ENCODE measurements at regions not wholly inside any gene's neighbourhood (a gene's known extent, or its start where the extent isn't known, plus 50 kb on each side); places are given as distances from the start of the nearest gene placed in this dataset.

- TF ChIP-seq REST (IDR thresholded peaks at IDR 0.05) (no peak), CHD2 (IDR thresholded peaks at IDR 0.05; ENCODE audit: low read length, partially characterized antibody) (no peak), RCOR1 (IDR thresholded peaks at IDR 0.05; ENCODE audit: low read depth, low read length) (no peak), RAD21 (conservative IDR thresholded peaks at IDR 0.05 in 1 of 2, IDR thresholded peaks at IDR 0.05 in 1 of 2) (peak; percentile 61), ESRRA (IDR thresholded peaks at IDR 0.05; ENCODE audit: borderline replicate concordance, low read length) (no peak), FOXS1 (CRISPR knock-in tag; IDR thresholded peaks at IDR 0.05) (no peak), MYC (IDR thresholded peaks at IDR 0.05; ENCODE audit: borderline replicate concordance, low read length) (no peak), SREBF2 (IDR thresholded peaks at IDR 0.05) (no peak)
Measured at GRCh38 chr6:156662025-156662445, 115.1 kb upstream of the ARID1B start (continued).

- DNase-seq (ENCODE audit: low read depth in 1 of 2, low spot score in 1 of 2) (no peak), FAIRE-seq (no peak), ATAC-seq (no peak)
- 90% methylated on average over 2 of the region's 2 CpGs for WGBS (ENCODE audit: missing lambda C conversion rate)
- no peaks in the 10 kb centered on the region for H3K4me1 ChIP-seq
- no peaks in the 10 kb centered on the region for H3K9me3 ChIP-seq
- H3K4me2 ChIP-seq: no peak overlapping the region
- TF ChIP-seq MYC (IDR thresholded peaks at IDR 0.05; ENCODE audit: borderline replicate concordance, low read length) (no peak), HES2 (IDR thresholded peaks at IDR 0.05) (no peak), MAZ (IDR thresholded peaks at IDR 0.05; ENCODE audit: borderline replicate concordance, low read depth, low read length) (no peak), ZC3H11A (IDR thresholded peaks at IDR 0.05) (no peak), ZNF302 (CRISPR knock-in tag; IDR thresholded peaks at IDR 0.05) (no peak), ZFP36 (IDR thresholded peaks at IDR 0.05; ENCODE audit: borderline replicate concordance, partially characterized antibody) (no peak)
- TF ChIP-seq, protein P1, sequence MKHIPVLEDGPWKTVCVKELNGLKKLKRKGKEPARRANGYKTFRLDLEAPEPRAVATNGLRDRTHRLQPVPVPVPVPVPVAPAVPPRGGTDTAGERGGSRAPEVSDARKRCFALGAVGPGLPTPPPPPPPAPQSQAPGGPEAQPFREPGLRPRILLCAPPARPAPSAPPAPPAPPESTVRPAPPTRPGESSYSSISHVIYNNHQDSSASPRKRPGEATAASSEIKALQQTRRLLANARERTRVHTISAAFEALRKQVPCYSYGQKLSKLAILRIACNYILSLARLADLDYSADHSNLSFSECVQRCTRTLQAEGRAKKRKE (CRISPR knock-in tag; IDR thresholded peaks at IDR 0.05; ENCODE audit: low read depth): no peak
- H3K4me3 ChIP-seq: no peak overlapping the region
- POLR2A ChIA-PET: no interaction called here
- H3K27ac ChIP-seq: no peak overlapping the region
- CTCF ChIA-PET: no interaction called here
Measured at GRCh38 chr6:156660389-156660788, 116.8 kb upstream of the ARID1B start.

DNA sequence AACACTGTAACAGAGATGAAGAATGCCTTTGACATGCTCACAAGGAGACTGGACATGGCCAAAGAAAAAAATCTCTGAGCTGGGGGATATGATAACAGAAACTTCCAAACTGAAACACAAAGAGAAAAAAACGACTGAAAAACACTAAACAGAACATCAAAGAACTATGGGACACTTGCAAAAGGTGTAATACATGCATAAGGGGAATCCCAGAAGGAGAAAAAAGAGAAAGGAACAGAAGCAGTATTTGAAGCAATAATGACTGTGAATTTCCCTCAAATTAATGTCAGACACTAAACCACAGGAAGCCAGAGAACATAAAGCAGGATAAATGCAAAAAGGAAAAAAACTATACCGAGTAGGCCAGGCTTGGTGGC lies 117.4 kb upstream of the ARID1B start:
- H3K4me3 ChIP-seq: no peak overlapping the region
- FAIRE-seq (no peak), ATAC-seq (no peak), DNase-seq (ENCODE audit: low read depth in 1 of 2, low spot score in 1 of 2) (no peak)
- H3K4me1 ChIP-seq: no peaks in the 10 kb centered on the region
- no peak overlapping the region for H3K4me2 ChIP-seq
- ChIA-PET POLR2A (no interaction called here), CTCF (no interaction called here)
- no peaks in the 10 kb centered on the region for H3K9me3 ChIP-seq
- H3K27ac ChIP-seq: no peak overlapping the region
- WGBS (ENCODE audit: missing lambda C conversion rate): 41% methylated on average over 2 of the region's 2 CpGs
- TF ChIP-seq, protein P2, sequence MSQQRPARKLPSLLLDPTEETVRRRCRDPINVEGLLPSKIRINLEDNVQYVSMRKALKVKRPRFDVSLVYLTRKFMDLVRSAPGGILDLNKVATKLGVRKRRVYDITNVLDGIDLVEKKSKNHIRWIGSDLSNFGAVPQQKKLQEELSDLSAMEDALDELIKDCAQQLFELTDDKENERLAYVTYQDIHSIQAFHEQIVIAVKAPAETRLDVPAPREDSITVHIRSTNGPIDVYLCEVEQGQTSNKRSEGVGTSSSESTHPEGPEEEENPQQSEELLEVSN (IDR thresholded peaks at IDR 0.05; ENCODE audit: borderline replicate concordance, low read depth): no peak
- TF ChIP-seq HES2 (IDR thresholded peaks at IDR 0.05): no peak
- no peak for TF ChIP-seq CHD2 (IDR thresholded peaks at IDR 0.05; ENCODE audit: low read length, partially characterized antibody)
- TF ChIP-seq RFX5 (IDR thresholded peaks at IDR 0.05): no peak
- TF ChIP-seq HDAC2 (IDR thresholded peaks at IDR 0.05): no peak
- no peak for TF ChIP-seq RARB (CRISPR knock-in tag; IDR thresholded peaks at IDR 0.05)
- no peak for TF ChIP-seq NR3C1 (IDR thresholded peaks at IDR 0.05)
- no peak for TF ChIP-seq RCOR1 (IDR thresholded peaks at IDR 0.05; ENCODE audit: low read depth, low read length)
- TF ChIP-seq, protein P1 (CRISPR knock-in tag; IDR thresholded peaks at IDR 0.05; ENCODE audit: low read depth): no peak
- TF ChIP-seq CEBPB (IDR thresholded peaks at IDR 0.05): no peak
- TF ChIP-seq KDM1A (IDR thresholded peaks at IDR 0.05; ENCODE audit: low read depth): no peak
- TF ChIP-seq MAFK (IDR thresholded peaks at IDR 0.05; ENCODE audit: partially characterized antibody): no peak
- no peak for TF ChIP-seq REST (IDR thresholded peaks at IDR 0.05)

All from A549 (cell line).